ENCODE measurements at regions not wholly inside any gene's neighbourhood (a gene's known extent, or its start where the extent isn't known, plus 50 kb on each side); places are given as distances from the start of the nearest gene placed in this dataset.

DNA sequence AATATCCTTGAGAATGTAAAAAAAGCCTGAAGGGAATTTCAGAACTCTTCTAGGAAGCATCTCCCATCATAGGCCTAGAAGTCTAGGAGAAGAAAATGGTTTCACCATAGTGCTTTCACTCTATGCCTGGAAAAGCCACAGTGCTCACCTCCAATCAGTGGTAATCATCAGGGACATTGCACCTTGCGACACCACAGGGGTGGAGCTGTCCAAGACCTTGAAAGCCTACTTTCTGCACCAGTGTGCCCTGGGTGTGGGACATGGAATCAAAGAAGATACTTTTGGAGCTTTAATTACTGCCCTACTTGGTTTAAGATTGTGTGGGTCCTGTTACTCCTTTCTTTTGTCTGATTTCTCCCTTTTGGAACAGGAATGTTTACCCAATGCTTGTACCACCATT is 146.8 kb upstream of the NDST4 start:
- no peak for TF ChIP-seq POLR2AphosphoS5 (IDR thresholded peaks at IDR 0.05; ENCODE audit: low read depth, low read length)
- TF ChIP-seq TAF1 (IDR thresholded peaks at IDR 0.05; ENCODE audit: borderline replicate concordance, low read depth, low read length), result no peak
- TF ChIP-seq POLR2A (IDR thresholded peaks at IDR 0.05; ENCODE audit: low read depth, low read length), result no peak
- DNase-seq (ENCODE audit: insufficient read length), result no peak
- FAIRE-seq, result no peak

- no peak for DNase-seq (ENCODE audit: insufficient read length)
- FAIRE-seq, result no peak
- TF ChIP-seq TAF1 (IDR thresholded peaks at IDR 0.05; ENCODE audit: borderline replicate concordance, low read depth, low read length), result no peak
- no peak for TF ChIP-seq POLR2A (IDR thresholded peaks at IDR 0.05; ENCODE audit: low read depth, low read length)
- TF ChIP-seq POLR2AphosphoS5 (IDR thresholded peaks at IDR 0.05; ENCODE audit: low read depth, low read length), result no peak
Observed at GRCh38 chr4:115259642-115260041, 146.2 kb upstream of the NDST4 start.

DNA sequence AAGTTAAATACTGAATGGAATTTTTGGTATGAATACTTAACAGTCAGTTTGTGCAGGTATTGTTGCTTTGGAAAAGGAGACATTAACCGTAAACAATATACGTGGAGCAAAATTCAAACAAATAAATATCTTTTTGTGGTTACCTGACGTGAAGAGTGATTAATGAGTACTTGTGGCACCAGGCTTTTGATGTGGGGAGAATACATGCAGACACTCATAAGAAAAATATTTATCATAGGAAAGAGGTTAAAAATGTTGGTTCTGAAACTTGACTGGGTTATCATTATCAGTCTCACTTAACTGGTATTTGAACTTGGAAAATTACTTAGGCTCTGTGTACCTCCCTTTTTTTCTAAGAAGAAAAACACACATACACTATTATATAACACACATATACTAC is 136.4 kb upstream of the NDST4 start:
- TF ChIP-seq POLR2AphosphoS5 (IDR thresholded peaks at IDR 0.05; ENCODE audit: low read depth, low read length) (no peak), POLR2A (IDR thresholded peaks at IDR 0.05; ENCODE audit: low read depth, low read length) (no peak), TAF1 (IDR thresholded peaks at IDR 0.05; ENCODE audit: borderline replicate concordance, low read depth, low read length) (no peak)
- DNase-seq (ENCODE audit: insufficient read length) (no peak), FAIRE-seq (no peak)

GRCh38 chr4:115234405-115235093 is 121.1 kb upstream of the NDST4 start:
- TF ChIP-seq TAF1 (IDR thresholded peaks at IDR 0.05; ENCODE audit: borderline replicate concordance, low read depth, low read length) (no peak), POLR2A (IDR thresholded peaks at IDR 0.05; ENCODE audit: low read depth, low read length) (no peak), POLR2AphosphoS5 (IDR thresholded peaks at IDR 0.05; ENCODE audit: low read depth, low read length) (no peak)
- DNase-seq (ENCODE audit: insufficient read length) (no peak), FAIRE-seq (no peak)

DNA sequence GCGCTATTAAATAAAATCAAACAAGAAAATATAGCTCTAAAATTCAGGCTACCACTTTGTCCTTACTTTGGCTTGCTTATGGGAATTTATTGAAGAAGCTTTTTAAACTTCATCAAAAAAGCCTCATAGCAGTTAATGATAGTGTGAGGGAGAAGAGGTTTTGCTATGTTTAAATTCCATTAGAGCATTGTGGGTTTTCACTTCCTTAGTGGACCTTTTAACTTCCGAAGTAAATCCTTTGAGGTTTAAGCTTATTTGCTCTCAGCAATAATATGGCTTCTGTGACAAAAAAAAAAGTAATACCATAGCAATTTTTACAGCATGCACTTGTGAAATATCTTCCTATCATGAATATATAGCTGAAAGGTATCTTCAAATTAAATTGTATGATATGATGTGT is 120.2 kb upstream of the NDST4 start:
- no peak for DNase-seq (ENCODE audit: insufficient read length)
- no peak for TF ChIP-seq TAF1 (IDR thresholded peaks at IDR 0.05; ENCODE audit: borderline replicate concordance, low read depth, low read length)
- TF ChIP-seq POLR2A (IDR thresholded peaks at IDR 0.05; ENCODE audit: low read depth, low read length), result no peak
- no peak for TF ChIP-seq POLR2AphosphoS5 (IDR thresholded peaks at IDR 0.05; ENCODE audit: low read depth, low read length)
- no peak for FAIRE-seq

DNA sequence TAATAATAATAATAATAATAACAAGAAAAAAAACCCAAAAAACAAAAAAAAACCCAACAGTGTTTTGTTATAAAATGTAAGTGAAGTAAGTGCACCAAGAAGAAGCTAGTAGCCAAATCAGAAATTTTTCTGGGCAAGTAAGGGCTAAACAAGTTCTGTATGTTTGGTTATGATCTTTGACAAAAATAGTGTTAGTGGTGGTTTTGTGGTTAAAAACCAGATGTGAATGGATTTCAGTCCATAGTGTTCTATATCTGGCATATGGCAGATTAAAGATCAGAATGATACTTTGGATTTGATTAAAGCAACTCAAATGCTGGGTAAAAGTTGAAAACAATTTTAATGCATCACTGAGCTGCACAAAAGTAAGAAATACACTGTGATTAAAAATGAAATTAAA is 116.5 kb upstream of the NDST4 start:
- no peak for TF ChIP-seq POLR2AphosphoS5 (IDR thresholded peaks at IDR 0.05; ENCODE audit: low read depth, low read length)
- no peak for TF ChIP-seq POLR2A (IDR thresholded peaks at IDR 0.05; ENCODE audit: low read depth, low read length)
- DNase-seq (ENCODE audit: insufficient read length) (no peak), FAIRE-seq (no peak)

DNA sequence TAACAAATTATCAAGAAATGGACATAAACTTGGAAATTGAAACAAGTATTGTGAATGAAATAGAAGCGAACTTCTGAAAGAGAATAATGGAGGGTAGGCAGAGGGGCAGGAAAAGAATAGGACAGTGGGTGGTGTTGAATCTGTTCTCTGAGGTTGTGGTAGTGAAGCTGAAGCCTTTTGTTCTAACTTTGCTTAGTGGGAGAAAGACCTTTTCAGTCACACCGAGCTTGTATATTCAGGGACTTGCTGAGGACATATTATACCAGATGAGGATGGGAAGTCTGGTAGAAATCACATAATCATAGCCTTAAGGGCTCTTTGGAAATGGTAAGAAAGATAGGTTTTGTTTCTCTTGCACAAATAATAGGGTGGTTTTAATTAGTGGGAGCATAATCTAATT is 115.4 kb upstream of the NDST4 start:
- FAIRE-seq (no peak), DNase-seq (ENCODE audit: insufficient read length) (no peak)
- TF ChIP-seq TAF1 (IDR thresholded peaks at IDR 0.05; ENCODE audit: borderline replicate concordance, low read depth, low read length) (no peak), POLR2A (IDR thresholded peaks at IDR 0.05; ENCODE audit: low read depth, low read length) (no peak), POLR2AphosphoS5 (IDR thresholded peaks at IDR 0.05; ENCODE audit: low read depth, low read length) (no peak)

GRCh38 chr4:115222061-115222460 is 108.6 kb upstream of the NDST4 start:
- no peak for FAIRE-seq
- no peak for DNase-seq (ENCODE audit: insufficient read length)
- TF ChIP-seq POLR2AphosphoS5 (IDR thresholded peaks at IDR 0.05; ENCODE audit: low read depth, low read length) (no peak), POLR2A (IDR thresholded peaks at IDR 0.05; ENCODE audit: low read depth, low read length) (no peak), TAF1 (IDR thresholded peaks at IDR 0.05; ENCODE audit: borderline replicate concordance, low read depth, low read length) (no peak)

DNA sequence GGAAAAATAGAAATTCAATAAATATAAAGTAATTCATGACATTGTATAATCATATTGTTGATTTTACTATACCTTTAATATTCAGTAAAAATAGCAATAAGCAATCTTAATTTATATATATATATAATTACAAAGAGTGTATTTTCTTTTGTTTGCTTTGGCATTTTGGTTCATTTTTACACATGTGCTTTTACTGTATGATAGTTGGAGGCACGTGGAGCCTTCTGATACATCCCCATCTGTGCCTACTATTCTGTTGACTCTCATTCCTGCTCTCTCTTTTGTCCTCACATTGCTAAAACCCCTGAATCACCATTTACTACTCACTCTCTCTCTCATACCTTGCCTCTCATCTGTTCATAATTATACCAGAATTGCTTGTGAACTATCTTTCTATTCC is 106.4 kb upstream of the NDST4 start:
- no peak for TF ChIP-seq TAF1 (IDR thresholded peaks at IDR 0.05; ENCODE audit: borderline replicate concordance, low read depth, low read length)
- TF ChIP-seq POLR2A (IDR thresholded peaks at IDR 0.05; ENCODE audit: low read depth, low read length), result no peak
- no peak for TF ChIP-seq POLR2AphosphoS5 (IDR thresholded peaks at IDR 0.05; ENCODE audit: low read depth, low read length)
- DNase-seq (ENCODE audit: insufficient read length), result no peak
- no peak for FAIRE-seq

- no peak for FAIRE-seq
Observed at GRCh38 chr4:115219315-115219860, 106.0 kb upstream of the NDST4 start.

GRCh38 chr4:115215935-115216334 is 102.5 kb upstream of the NDST4 start:
- FAIRE-seq, result no peak

More at GRCh38 chr4:115219315-115219860, 106.0 kb upstream of the NDST4 start:
- DNase-seq (ENCODE audit: insufficient read length), result no peak
- no peak for TF ChIP-seq POLR2A (IDR thresholded peaks at IDR 0.05; ENCODE audit: low read depth, low read length)
- TF ChIP-seq TAF1 (IDR thresholded peaks at IDR 0.05; ENCODE audit: borderline replicate concordance, low read depth, low read length), result no peak
- no peak for TF ChIP-seq POLR2AphosphoS5 (IDR thresholded peaks at IDR 0.05; ENCODE audit: low read depth, low read length)

DNA sequence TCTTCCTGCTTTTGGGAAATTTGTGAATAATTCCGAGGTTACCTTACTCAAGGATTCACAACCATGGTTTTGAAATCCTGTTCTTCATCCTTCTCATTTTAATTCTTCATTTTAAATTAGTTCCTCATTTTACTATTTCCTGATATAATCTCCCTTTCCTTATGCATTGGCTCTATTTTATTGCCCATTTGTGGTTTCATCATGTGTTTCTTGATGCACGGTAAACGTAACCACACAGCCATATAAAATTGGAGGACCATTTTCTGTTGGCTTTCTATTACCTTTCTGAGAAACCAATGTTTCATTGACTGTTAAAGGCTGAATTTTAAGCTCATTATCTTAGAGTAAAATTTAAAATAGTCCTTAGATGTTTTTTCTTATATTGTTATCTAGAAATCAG is 100.3 kb upstream of the NDST4 start:
- FAIRE-seq (no peak), DNase-seq (ENCODE audit: insufficient read length) (no peak)

More at GRCh38 chr4:115215935-115216334, 102.5 kb upstream of the NDST4 start:
- no peak for TF ChIP-seq POLR2AphosphoS5 (IDR thresholded peaks at IDR 0.05; ENCODE audit: low read depth, low read length)
- TF ChIP-seq TAF1 (IDR thresholded peaks at IDR 0.05; ENCODE audit: borderline replicate concordance, low read depth, low read length), result no peak
- no peak for TF ChIP-seq POLR2A (IDR thresholded peaks at IDR 0.05; ENCODE audit: low read depth, low read length)
- DNase-seq (ENCODE audit: insufficient read length), result no peak

More for the DNA sequence above, 100.3 kb upstream of the NDST4 start:
- TF ChIP-seq POLR2A (IDR thresholded peaks at IDR 0.05; ENCODE audit: low read depth, low read length) (no peak), TAF1 (IDR thresholded peaks at IDR 0.05; ENCODE audit: borderline replicate concordance, low read depth, low read length) (no peak), POLR2AphosphoS5 (IDR thresholded peaks at IDR 0.05; ENCODE audit: low read depth, low read length) (no peak)
